ENCODE measurements at regions not wholly inside any gene's neighbourhood (a gene's known extent, or its start where the extent isn't known, plus 50 kb on each side); places are given as distances from the start of the nearest gene placed in this dataset.

DNA sequence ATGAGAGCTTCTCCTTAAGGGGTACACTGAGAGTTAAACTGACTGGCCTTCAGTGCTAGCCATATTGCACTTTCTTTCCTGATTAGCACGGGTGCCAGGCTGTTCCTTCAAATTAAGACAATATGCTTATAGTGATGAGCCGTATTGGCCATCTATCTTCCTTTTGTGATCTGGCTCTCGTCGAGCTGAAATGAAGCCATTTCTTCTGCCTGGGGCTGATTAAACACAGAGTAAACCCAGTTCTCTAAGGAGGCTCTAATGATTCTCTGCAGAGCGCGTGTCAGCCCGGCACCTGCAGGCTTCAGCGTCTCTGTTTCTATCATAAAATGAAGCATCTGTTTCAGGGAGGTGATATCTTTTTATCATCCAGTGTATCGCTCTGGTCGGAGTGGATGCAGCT lies 107.5 kb upstream of the NR2F2 start:
- no CpG with 5 or more reads among the region's 10 CpGs for WGBS (ENCODE audit: extremely low coverage, insufficient coverage, insufficient read length)
- no peak overlapping the region for H3K4me2 ChIP-seq (ENCODE audit: low read length)
- no peak overlapping the region for H3K4ac ChIP-seq (ENCODE audit: low read depth, low read length)
- H3K4me3 ChIP-seq (ENCODE audit: low read depth, low read length): no peak overlapping the region
- H3K79me1 ChIP-seq (ENCODE audit: low read length): no peaks in the 10 kb centered on the region
- no peak overlapping the region for H2BK5ac ChIP-seq (ENCODE audit: low read depth, low read length, poor library complexity)
- no peaks in the 10 kb centered on the region for H3K9me3 ChIP-seq (ENCODE audit: insufficient read depth, low read depth, low read length)
- peak overlapping the region; percentile 24 for H3K9ac ChIP-seq (ENCODE audit: low read length)
- H2BK12ac ChIP-seq (ENCODE audit: low read length): no peak overlapping the region
- H4K8ac ChIP-seq (ENCODE audit: low read depth, low read length): no peak overlapping the region
- H4K91ac ChIP-seq (ENCODE audit: low read depth, low read length): no peak overlapping the region
- no peak overlapping the region for H3K14ac ChIP-seq (ENCODE audit: low read length)
- H2BK120ac ChIP-seq (ENCODE audit: insufficient read depth, low read length, poor library complexity): no peak overlapping the region
- no peaks in the 10 kb centered on the region for H3K36me3 ChIP-seq (ENCODE audit: control insufficient read depth in 1 of 2, insufficient read depth in 2 of 2, low read length in 2 of 2)
- H3K23ac ChIP-seq (ENCODE audit: low read length): no peak overlapping the region
- H3K4me1 ChIP-seq (ENCODE audit: control insufficient read depth in 1 of 2, insufficient read depth in 2 of 2, low read length in 2 of 2): peaks cover 0 to 5% of the 10 kb centered on the region in 2 experiments
- H2AK5ac ChIP-seq (ENCODE audit: low read length): no peak overlapping the region
- DNase-seq: no peak
- H3K27ac ChIP-seq (ENCODE audit: low read depth, low read length): no peak overlapping the region
- no peak overlapping the region for H4K12ac ChIP-seq (ENCODE audit: low read depth, low read length)
- H2AFZ ChIP-seq (ENCODE audit: insufficient read depth, low read length, poor library complexity): no peak overlapping the region
- no peak overlapping the region for H3K18ac ChIP-seq (ENCODE audit: low read length)
- no peaks in the 10 kb centered on the region for H3K79me2 ChIP-seq (ENCODE audit: control insufficient read depth, insufficient read depth, low read length, poor library complexity)
- H3K27me3 ChIP-seq (ENCODE audit: insufficient read depth, low read length): no peaks in the 10 kb centered on the region

DNA sequence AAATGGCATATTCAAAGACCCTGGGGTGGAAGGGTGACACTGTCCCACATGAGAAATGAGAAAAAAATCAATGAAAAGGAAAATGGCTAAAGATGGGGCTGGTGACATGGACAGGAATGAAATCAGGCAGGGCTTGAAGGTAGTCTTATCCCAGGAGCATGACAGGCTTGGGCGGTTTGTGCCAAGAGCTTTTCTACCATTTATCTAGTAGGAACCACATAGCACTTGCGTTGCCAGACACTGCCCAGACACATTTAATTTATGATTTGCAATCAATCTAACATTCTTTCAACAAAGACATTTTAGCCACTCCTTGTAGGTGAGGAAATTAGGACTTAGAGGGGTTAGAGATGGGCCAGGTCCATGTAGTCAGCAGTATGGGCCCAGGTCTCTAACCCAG lies 106.6 kb upstream of the NR2F2 start:
- no peak overlapping the region for H3K4me3 ChIP-seq (ENCODE audit: low read depth, low read length)
- no peak overlapping the region for H4K91ac ChIP-seq (ENCODE audit: low read depth, low read length)
- H2BK120ac ChIP-seq (ENCODE audit: insufficient read depth, low read length, poor library complexity): no peak overlapping the region
- H3K79me1 ChIP-seq (ENCODE audit: low read length): no peaks in the 10 kb centered on the region
- no peak overlapping the region for H2AK5ac ChIP-seq (ENCODE audit: low read length)
- no peak overlapping the region for H3K14ac ChIP-seq (ENCODE audit: low read length)
- no peaks in the 10 kb centered on the region for H3K36me3 ChIP-seq (ENCODE audit: control insufficient read depth in 1 of 2, insufficient read depth in 2 of 2, low read length in 2 of 2)
- no peak overlapping the region for H4K12ac ChIP-seq (ENCODE audit: low read depth, low read length)
- no peak overlapping the region for H3K18ac ChIP-seq (ENCODE audit: low read length)
- no peak overlapping the region for H2BK5ac ChIP-seq (ENCODE audit: low read depth, low read length, poor library complexity)
- no peak overlapping the region for H3K27ac ChIP-seq (ENCODE audit: low read depth, low read length)
- no CpG with 5 or more reads among the region's 2 CpGs for WGBS (ENCODE audit: extremely low coverage, insufficient coverage, insufficient read length)
- no peaks in the 10 kb centered on the region for H3K27me3 ChIP-seq (ENCODE audit: insufficient read depth, low read length)
- H3K23ac ChIP-seq (ENCODE audit: low read length): no peak overlapping the region
- no peaks in the 10 kb centered on the region for H3K9me3 ChIP-seq (ENCODE audit: insufficient read depth, low read depth, low read length)
- no peak overlapping the region for H4K8ac ChIP-seq (ENCODE audit: low read depth, low read length)
- no peak overlapping the region for H3K4ac ChIP-seq (ENCODE audit: low read depth, low read length)
- DNase-seq: no peak
- H3K9ac ChIP-seq (ENCODE audit: low read length): no peak overlapping the region
- H3K79me2 ChIP-seq (ENCODE audit: control insufficient read depth, insufficient read depth, low read length, poor library complexity): no peaks in the 10 kb centered on the region
- no peak overlapping the region for H2AFZ ChIP-seq (ENCODE audit: insufficient read depth, low read length, poor library complexity)
- peaks cover 0 to 5% of the 10 kb centered on the region in 2 experiments for H3K4me1 ChIP-seq (ENCODE audit: control insufficient read depth in 1 of 2, insufficient read depth in 2 of 2, low read length in 2 of 2)
- H2BK12ac ChIP-seq (ENCODE audit: low read length): no peak overlapping the region
- H3K4me2 ChIP-seq (ENCODE audit: low read length): no peak overlapping the region

DNA sequence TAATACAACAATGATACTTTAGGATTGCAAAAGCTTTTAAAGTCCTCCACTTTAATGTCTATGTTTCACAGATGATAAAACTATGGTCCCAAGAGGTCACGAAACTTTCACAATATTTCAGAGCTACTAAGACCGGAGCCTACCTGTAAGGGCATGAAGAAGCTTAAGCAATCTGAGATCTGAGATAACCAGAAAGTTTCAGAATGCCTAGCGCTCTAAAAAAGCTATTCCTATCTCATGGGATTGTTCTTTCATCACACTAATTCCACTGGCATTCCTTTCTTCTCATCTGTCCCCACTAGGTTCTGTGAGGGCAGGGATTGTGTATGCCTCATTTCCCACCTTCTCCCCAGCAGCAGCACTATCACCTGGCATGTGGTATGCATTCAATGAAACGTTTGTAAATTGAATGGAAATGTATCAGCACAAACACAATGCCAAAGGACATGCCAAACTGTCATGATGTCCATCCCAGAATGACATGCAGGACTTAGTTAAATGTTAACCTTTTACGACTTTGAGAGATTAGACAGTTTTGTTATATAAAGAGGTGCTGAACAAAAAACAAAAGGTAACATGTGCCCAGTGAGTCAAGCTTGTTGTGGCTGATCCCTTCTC lies 104.7 kb upstream of the NR2F2 start:
- H4K8ac ChIP-seq (ENCODE audit: low read depth, low read length): no peak overlapping the region
- no peak overlapping the region for H4K91ac ChIP-seq (ENCODE audit: low read depth, low read length)
- H3K4me3 ChIP-seq (ENCODE audit: low read depth, low read length): no peak overlapping the region
- H3K79me1 ChIP-seq (ENCODE audit: low read length): no peaks in the 10 kb centered on the region
- H3K36me3 ChIP-seq (ENCODE audit: control insufficient read depth in 1 of 2, insufficient read depth in 2 of 2, low read length in 2 of 2): no peaks in the 10 kb centered on the region
- H3K4me1 ChIP-seq (ENCODE audit: control insufficient read depth in 1 of 2, insufficient read depth in 2 of 2, low read length in 2 of 2): peaks cover 0 to 5% of the 10 kb centered on the region in 2 experiments
- H2BK120ac ChIP-seq (ENCODE audit: insufficient read depth, low read length, poor library complexity): no peak overlapping the region
- no peak overlapping the region for H2BK5ac ChIP-seq (ENCODE audit: low read depth, low read length, poor library complexity)
- H3K27me3 ChIP-seq (ENCODE audit: insufficient read depth, low read length): no peaks in the 10 kb centered on the region
- no peaks in the 10 kb centered on the region for H3K79me2 ChIP-seq (ENCODE audit: control insufficient read depth, insufficient read depth, low read length, poor library complexity)
- no peak overlapping the region for H2BK12ac ChIP-seq (ENCODE audit: low read length)
- no peak overlapping the region for H3K9ac ChIP-seq (ENCODE audit: low read length)
- no peak overlapping the region for H3K18ac ChIP-seq (ENCODE audit: low read length)
- H4K12ac ChIP-seq (ENCODE audit: low read depth, low read length): no peak overlapping the region
- H3K4me2 ChIP-seq (ENCODE audit: low read length): no peak overlapping the region
- no peak overlapping the region for H3K14ac ChIP-seq (ENCODE audit: low read length)
- H2AFZ ChIP-seq (ENCODE audit: insufficient read depth, low read length, poor library complexity): no peak overlapping the region
- H2AK5ac ChIP-seq (ENCODE audit: low read length): no peak overlapping the region
- no peaks in the 10 kb centered on the region for H3K9me3 ChIP-seq (ENCODE audit: insufficient read depth, low read depth, low read length)
- DNase-seq: peak; percentile 73 to 97
- WGBS (ENCODE audit: extremely low coverage, insufficient coverage, insufficient read length): no CpG with 5 or more reads among the region's 5 CpGs
- no peak overlapping the region for H3K23ac ChIP-seq (ENCODE audit: low read length)
- no peak overlapping the region for H3K27ac ChIP-seq (ENCODE audit: low read depth, low read length)
- no peak overlapping the region for H3K4ac ChIP-seq (ENCODE audit: low read depth, low read length)

DNA sequence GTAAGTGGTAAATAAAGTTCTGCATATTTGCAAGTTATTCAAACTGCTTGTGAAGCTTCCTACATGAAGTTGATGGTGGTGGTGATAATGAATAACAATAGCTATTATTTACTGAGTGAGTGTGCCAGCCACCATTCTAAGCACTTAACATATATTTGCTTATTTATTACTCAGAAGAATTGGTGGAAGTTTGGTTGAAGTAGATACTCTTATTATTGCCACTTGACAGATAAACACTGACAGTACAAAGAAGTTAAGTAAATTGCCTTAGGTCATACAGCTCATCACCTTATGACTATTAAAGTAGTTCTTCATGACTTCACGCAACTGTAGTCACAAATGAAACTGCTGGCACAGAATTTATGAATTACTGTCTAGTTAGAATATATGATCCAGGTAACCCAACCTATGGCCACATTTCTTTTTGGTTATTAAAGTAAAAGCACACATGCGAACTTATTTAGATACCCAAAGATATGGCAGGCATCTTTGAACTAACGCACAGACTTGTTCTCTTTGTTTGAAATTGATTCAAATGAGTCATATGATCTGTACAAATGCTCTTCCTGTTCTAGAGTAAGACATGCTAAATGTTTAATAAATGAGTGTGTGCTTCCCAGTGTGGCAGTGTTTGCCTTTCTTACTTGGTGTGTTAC lies 99.8 kb upstream of the NR2F2 start:
- H2BK5ac ChIP-seq (ENCODE audit: low read depth, low read length, poor library complexity): no peak overlapping the region
- no peak overlapping the region for H4K12ac ChIP-seq (ENCODE audit: low read depth, low read length)
- H3K27ac ChIP-seq (ENCODE audit: low read depth, low read length): no peak overlapping the region
- no peak overlapping the region for H2BK120ac ChIP-seq (ENCODE audit: insufficient read depth, low read length, poor library complexity)
- H3K27me3 ChIP-seq (ENCODE audit: insufficient read depth, low read length): no peaks in the 10 kb centered on the region
- no peaks in the 10 kb centered on the region for H3K36me3 ChIP-seq (ENCODE audit: control insufficient read depth in 1 of 2, insufficient read depth in 2 of 2, low read length in 2 of 2)
- no peak overlapping the region for H3K23ac ChIP-seq (ENCODE audit: low read length)
- no peak overlapping the region for H3K4me2 ChIP-seq (ENCODE audit: low read length)
- no peak overlapping the region for H2AFZ ChIP-seq (ENCODE audit: insufficient read depth, low read length, poor library complexity)
- peaks cover 0 to 7% of the 10 kb centered on the region in 2 experiments for H3K4me1 ChIP-seq (ENCODE audit: control insufficient read depth in 1 of 2, insufficient read depth in 2 of 2, low read length in 2 of 2)
- no peak overlapping the region for H3K9ac ChIP-seq (ENCODE audit: low read length)
- no peak overlapping the region for H3K18ac ChIP-seq (ENCODE audit: low read length)
- no peaks in the 10 kb centered on the region for H3K79me2 ChIP-seq (ENCODE audit: control insufficient read depth, insufficient read depth, low read length, poor library complexity)
- no peak overlapping the region for H2AK5ac ChIP-seq (ENCODE audit: low read length)
- peak in 1 of 2 donors; percentile 55 for DNase-seq
- H2BK12ac ChIP-seq (ENCODE audit: low read length): no peak overlapping the region
- no peak overlapping the region for H4K91ac ChIP-seq (ENCODE audit: low read depth, low read length)
- no peak overlapping the region for H3K4me3 ChIP-seq (ENCODE audit: low read depth, low read length)
- H4K8ac ChIP-seq (ENCODE audit: low read depth, low read length): no peak overlapping the region
- H3K9me3 ChIP-seq (ENCODE audit: insufficient read depth, low read depth, low read length): no peaks in the 10 kb centered on the region
- peaks cover 4% of the 10 kb centered on the region for H3K79me1 ChIP-seq (ENCODE audit: low read length)
- H3K14ac ChIP-seq (ENCODE audit: low read length): no peak overlapping the region
- WGBS (ENCODE audit: extremely low coverage, insufficient coverage, insufficient read length): no CpG with 5 or more reads among the region's 3 CpGs
- H3K4ac ChIP-seq (ENCODE audit: low read depth, low read length): no peak overlapping the region

All from trophoblast cell (in vitro differentiated cells and primary cell).